Kidney (tissue), 13 donors: ENCODE measurements at regions not wholly inside any gene's neighbourhood (a gene's known extent, or its start where the extent isn't known, plus 50 kb on each side); places are given as distances from the start of the nearest gene placed in this dataset.

Experiments
- DNase-seq, 5 donors: peaks; one replicate each; pipeline ENCODE4 v3.0.0-alpha.2; 2013 to 2020
- FAIRE-seq: peaks from 2 replicates; lab custom pipeline; 2012; peaks lifted over from hg19 to GRCh38; lab: Jason Lieb, UNC
- H3K27ac ChIP-seq, 2 donors: one replicate each; pipeline ENCODE4 v1.7.0; 2013; ENCODE audit warnings: low read depth in 2 of 2, low read length in 2 of 2, inconsistent platforms in 1 of 2
- H3K27me3 ChIP-seq: one replicate; pipeline ENCODE4 v1.7.1; 2013; ENCODE audit warnings: low read length, inconsistent platforms; ENCODE audit not compliant: control insufficient read depth, insufficient read depth
- H3K36me3 ChIP-seq, 3 donors: one replicate each; pipeline versions ENCODE4 v1.7.0 to v1.7.1; 2013; ENCODE audit warnings: low read length in 3 of 3, control low read depth in 1 of 3, inconsistent platforms in 1 of 3; ENCODE audit not compliant: insufficient read depth in 3 of 3, control insufficient read depth in 2 of 3
- H3K4me1 ChIP-seq, 3 donors: one replicate each; pipeline versions ENCODE4 v1.7.0 to v1.7.1; 2013; ENCODE audit warnings: low read length in 3 of 3, inconsistent platforms in 1 of 3, low read depth in 1 of 3; ENCODE audit not compliant: control insufficient read depth in 2 of 3, insufficient read depth in 2 of 3
- H3K4me3 ChIP-seq, 3 donors: one replicate each; pipeline versions ENCODE4 v1.7.0 to v1.8.1; 2013; ENCODE audit warnings: low read length in 3 of 3, control low read depth in 1 of 3, inconsistent platforms in 1 of 3
- H3K9ac ChIP-seq, 3 donors: one replicate each; pipeline versions ENCODE4 v1.7.0 to v1.7.1; 2013; ENCODE audit warnings: low read length in 3 of 3, control low read depth in 1 of 3, inconsistent platforms in 1 of 3
- H3K9me3 ChIP-seq, 3 donors: one replicate each; pipeline versions ENCODE4 v1.7.0 to v1.7.1; 2013; ENCODE audit warnings: low read length in 3 of 3, control low read depth in 1 of 3, inconsistent platforms in 1 of 3; ENCODE audit not compliant: control insufficient read depth in 2 of 3, insufficient read depth in 1 of 3
- intact Hi-C: fragments of 100-400 bp; cut with DNase I; formaldehyde crosslinking; loops from one replicate; pipeline ENCODE4 v1.11.1; 2022
- TF ChIP-seq, protein P1 (sequence below): IDR thresholded peaks from 3 replicates; pipeline ENCODE4 v1.5.1; 2012; ENCODE audit warnings: mild to moderate bottlenecking, moderate library complexity, borderline replicate concordance; ENCODE audit not compliant: insufficient read depth; ENCODE audit errors: extremely low read depth
- donor health status: control.
- donor health status: control.
- donor health status: control.
- donor health status: control.
- donor health status: control.
- donor health status: DM: yes; HTN: yes; CAD: no.
- donor health status: Normal renal cell carcinoma (clear cell type).

- TF ChIP-seq, protein P1, sequence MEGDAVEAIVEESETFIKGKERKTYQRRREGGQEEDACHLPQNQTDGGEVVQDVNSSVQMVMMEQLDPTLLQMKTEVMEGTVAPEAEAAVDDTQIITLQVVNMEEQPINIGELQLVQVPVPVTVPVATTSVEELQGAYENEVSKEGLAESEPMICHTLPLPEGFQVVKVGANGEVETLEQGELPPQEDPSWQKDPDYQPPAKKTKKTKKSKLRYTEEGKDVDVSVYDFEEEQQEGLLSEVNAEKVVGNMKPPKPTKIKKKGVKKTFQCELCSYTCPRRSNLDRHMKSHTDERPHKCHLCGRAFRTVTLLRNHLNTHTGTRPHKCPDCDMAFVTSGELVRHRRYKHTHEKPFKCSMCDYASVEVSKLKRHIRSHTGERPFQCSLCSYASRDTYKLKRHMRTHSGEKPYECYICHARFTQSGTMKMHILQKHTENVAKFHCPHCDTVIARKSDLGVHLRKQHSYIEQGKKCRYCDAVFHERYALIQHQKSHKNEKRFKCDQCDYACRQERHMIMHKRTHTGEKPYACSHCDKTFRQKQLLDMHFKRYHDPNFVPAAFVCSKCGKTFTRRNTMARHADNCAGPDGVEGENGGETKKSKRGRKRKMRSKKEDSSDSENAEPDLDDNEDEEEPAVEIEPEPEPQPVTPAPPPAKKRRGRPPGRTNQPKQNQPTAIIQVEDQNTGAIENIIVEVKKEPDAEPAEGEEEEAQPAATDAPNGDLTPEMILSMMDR = no peak
- intact Hi-C loops = no loop called here
- DNase-seq = no peak
- Histone ChIP-seq H3K27me3 (no peaks in the 10 kb centered on the region), H3K9me3 (no peaks in the 10 kb centered on the region), H3K27ac (no peak overlapping the region), H3K9ac (no peak overlapping the region), H3K4me3 (no peak overlapping the region), H3K36me3 (no peaks in the 10 kb centered on the region), H3K4me1 (no peaks in the 10 kb centered on the region)
- FAIRE-seq = no peak
Observed at GRCh38 chr3:190790185-190790584, 72.3 kb downstream of the GMNC start.

GRCh38 chr3:190786898-190787297 lies 75.6 kb downstream of the GMNC start:
- Histone ChIP-seq H3K9ac (no peak overlapping the region), H3K36me3 (no peaks in the 10 kb centered on the region), H3K27me3 (no peaks in the 10 kb centered on the region), H3K4me1 (no peaks in the 10 kb centered on the region), H3K9me3 (no peaks in the 10 kb centered on the region), H3K27ac (no peak overlapping the region), H3K4me3 (no peak overlapping the region)
- DNase-seq (no peak), FAIRE-seq (no peak)
- intact Hi-C loops = no loop called here
- TF ChIP-seq, protein P1 = no peak

DNA sequence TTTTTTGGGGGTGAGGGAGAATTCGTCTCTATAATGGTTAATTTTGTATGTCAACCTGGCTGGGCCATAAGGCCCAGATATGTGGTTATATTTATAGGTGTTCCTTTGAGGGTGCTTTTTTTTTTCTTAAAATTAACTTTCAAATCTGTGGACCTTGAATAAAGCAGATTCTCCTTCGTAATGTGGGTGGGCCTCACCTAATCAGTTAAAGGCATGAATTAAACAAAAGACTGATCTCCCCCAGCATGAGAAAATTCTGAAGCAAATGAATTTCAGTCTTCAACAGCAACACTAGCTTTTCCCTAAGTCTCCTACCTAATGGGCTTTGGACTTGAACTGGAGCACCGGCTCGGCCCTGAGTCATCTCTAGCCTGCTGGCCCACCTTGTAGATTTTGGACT lies 77.4 kb downstream of the GMNC start:
- Histone ChIP-seq H3K4me3 (no peak overlapping the region), H3K27me3 (no peaks in the 10 kb centered on the region), H3K36me3 (no peaks in the 10 kb centered on the region), H3K4me1 (no peaks in the 10 kb centered on the region), H3K27ac (no peak overlapping the region), H3K9ac (no peak overlapping the region), H3K9me3 (no peaks in the 10 kb centered on the region)
- DNase-seq (no peak), FAIRE-seq (no peak)
- intact Hi-C loops = no loop called here
- TF ChIP-seq, protein P1 = no peak

DNA sequence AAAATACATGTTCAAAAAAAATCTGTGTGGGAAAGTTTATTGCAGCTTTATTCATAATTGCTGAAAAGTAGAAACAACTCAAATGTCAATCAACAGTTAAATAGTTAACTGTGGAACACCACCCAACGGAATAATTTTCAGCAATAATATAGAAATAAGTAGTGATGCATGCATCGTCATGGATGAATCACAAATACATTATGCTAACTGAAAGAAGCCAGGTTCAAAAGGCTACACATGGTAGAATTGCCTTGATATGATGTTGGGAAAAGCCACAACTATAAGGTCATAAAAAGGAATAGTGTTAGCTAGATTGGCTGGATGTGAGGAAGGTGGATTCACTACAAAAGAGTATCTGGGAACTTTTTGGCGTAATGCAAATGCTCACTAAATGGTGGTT lies 82.0 kb downstream of the GMNC start:
- DNase-seq = no peak
- H3K9ac ChIP-seq = no peak overlapping the region
- no peak for FAIRE-seq
- no peaks in the 10 kb centered on the region for H3K36me3 ChIP-seq
- H3K4me1 ChIP-seq = no peaks in the 10 kb centered on the region
- H3K9me3 ChIP-seq = no peaks in the 10 kb centered on the region
- TF ChIP-seq, protein P1 = no peak
- intact Hi-C loops = no loop called here
- no peaks in the 10 kb centered on the region for H3K27me3 ChIP-seq
- no peak overlapping the region for H3K27ac ChIP-seq
- H3K4me3 ChIP-seq = no peak overlapping the region
